ENCODE measurements at regions not wholly inside any gene's neighbourhood (a gene's known extent, or its start where the extent isn't known, plus 50 kb on each side); places are given as distances from the start of the nearest gene placed in this dataset.

- no peak for DNase-seq
- Histone ChIP-seq H2BK120ac (ENCODE audit: insufficient read depth, low read length, poor library complexity) (no peak overlapping the region), H3K9ac (ENCODE audit: low read length) (no peak overlapping the region), H2AK5ac (ENCODE audit: low read length) (no peak overlapping the region), H3K27ac (ENCODE audit: low read depth, low read length) (no peak overlapping the region), H2BK5ac (ENCODE audit: low read depth, low read length, poor library complexity) (no peak overlapping the region), H3K79me1 (ENCODE audit: low read length) (no peaks in the 10 kb centered on the region), H3K27me3 (ENCODE audit: insufficient read depth, low read length) (no peaks in the 10 kb centered on the region), H3K4me1 (ENCODE audit: control insufficient read depth in 1 of 2, insufficient read depth in 2 of 2, low read length in 2 of 2) (no peaks in the 10 kb centered on the region), H2AFZ (ENCODE audit: insufficient read depth, low read length, poor library complexity) (no peak overlapping the region), H3K23ac (ENCODE audit: low read length) (no peak overlapping the region), H3K79me2 (ENCODE audit: control insufficient read depth, insufficient read depth, low read length, poor library complexity) (no peaks in the 10 kb centered on the region), H3K4me2 (ENCODE audit: low read length) (no peak overlapping the region), H3K14ac (ENCODE audit: low read length) (no peak overlapping the region), H3K4ac (ENCODE audit: low read depth, low read length) (no peak overlapping the region), H3K36me3 (ENCODE audit: control insufficient read depth in 1 of 2, insufficient read depth in 2 of 2, low read length in 2 of 2) (no peaks in the 10 kb centered on the region), H3K18ac (ENCODE audit: low read length) (no peak overlapping the region), H4K8ac (ENCODE audit: low read depth, low read length) (no peak overlapping the region), H3K9me3 (ENCODE audit: insufficient read depth, low read depth, low read length) (peaks cover 5% of the 10 kb centered on the region), H2BK12ac (ENCODE audit: low read length) (no peak overlapping the region), H4K12ac (ENCODE audit: low read depth, low read length) (no peak overlapping the region), H3K4me3 (ENCODE audit: low read depth, low read length) (no peak overlapping the region), H4K91ac (ENCODE audit: low read depth, low read length) (no peak overlapping the region)
- no CpG with 5 or more reads among the region's 1 CpG for WGBS (ENCODE audit: extremely low coverage, insufficient coverage, insufficient read length)
Measured at GRCh38 chr1:34312359-34312758, 135.7 kb downstream of the C1orf94 start.

DNA sequence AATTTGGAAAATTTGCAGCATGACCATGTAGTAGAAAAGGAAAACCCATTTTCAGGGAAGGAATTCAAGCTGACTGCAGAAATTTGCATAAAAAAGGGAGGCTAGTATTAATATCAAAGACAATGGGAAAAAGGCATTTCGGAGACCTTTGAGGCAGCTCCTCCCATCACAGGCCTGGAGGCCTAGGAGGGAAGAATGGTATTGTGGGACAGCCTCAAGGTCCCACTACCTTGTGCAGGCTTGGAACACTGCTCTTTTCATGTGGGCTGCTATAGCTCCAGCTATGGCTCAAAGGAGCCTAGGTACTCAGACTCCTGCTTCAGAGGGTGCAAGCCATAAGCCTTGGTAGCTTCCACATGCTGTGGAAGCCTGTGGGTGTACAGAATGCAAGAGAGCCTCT is 139.3 kb downstream of the C1orf94 start:
- no peak for DNase-seq
- H2AK5ac ChIP-seq (ENCODE audit: low read length): no peak overlapping the region
- no peak overlapping the region for H2BK5ac ChIP-seq (ENCODE audit: low read depth, low read length, poor library complexity)
- no peak overlapping the region for H3K4me3 ChIP-seq (ENCODE audit: low read depth, low read length)
- no peak overlapping the region for H3K18ac ChIP-seq (ENCODE audit: low read length)
- no peak overlapping the region for H3K27ac ChIP-seq (ENCODE audit: low read depth, low read length)
- no peak overlapping the region for H2AFZ ChIP-seq (ENCODE audit: insufficient read depth, low read length, poor library complexity)
- H3K23ac ChIP-seq (ENCODE audit: low read length): no peak overlapping the region
- peaks cover 0 to 3% of the 10 kb centered on the region in 2 experiments for H3K4me1 ChIP-seq (ENCODE audit: control insufficient read depth in 1 of 2, insufficient read depth in 2 of 2, low read length in 2 of 2)
- H3K36me3 ChIP-seq (ENCODE audit: control insufficient read depth in 1 of 2, insufficient read depth in 2 of 2, low read length in 2 of 2): no peaks in the 10 kb centered on the region
- H4K91ac ChIP-seq (ENCODE audit: low read depth, low read length): no peak overlapping the region
- H2BK120ac ChIP-seq (ENCODE audit: insufficient read depth, low read length, poor library complexity): no peak overlapping the region
- WGBS (ENCODE audit: extremely low coverage, insufficient coverage, insufficient read length): no CpG with 5 or more reads among the region's 1 CpG
- no peak overlapping the region for H3K4ac ChIP-seq (ENCODE audit: low read depth, low read length)
- H4K8ac ChIP-seq (ENCODE audit: low read depth, low read length): no peak overlapping the region
- H3K27me3 ChIP-seq (ENCODE audit: insufficient read depth, low read length): no peaks in the 10 kb centered on the region
- H4K12ac ChIP-seq (ENCODE audit: low read depth, low read length): no peak overlapping the region
- H3K79me2 ChIP-seq (ENCODE audit: control insufficient read depth, insufficient read depth, low read length, poor library complexity): no peaks in the 10 kb centered on the region
- H3K9me3 ChIP-seq (ENCODE audit: insufficient read depth, low read depth, low read length): peaks cover 5% of the 10 kb centered on the region
- no peaks in the 10 kb centered on the region for H3K79me1 ChIP-seq (ENCODE audit: low read length)
- no peak overlapping the region for H3K14ac ChIP-seq (ENCODE audit: low read length)
- no peak overlapping the region for H3K9ac ChIP-seq (ENCODE audit: low read length)
- no peak overlapping the region for H2BK12ac ChIP-seq (ENCODE audit: low read length)
- H3K4me2 ChIP-seq (ENCODE audit: low read length): no peak overlapping the region

DNA sequence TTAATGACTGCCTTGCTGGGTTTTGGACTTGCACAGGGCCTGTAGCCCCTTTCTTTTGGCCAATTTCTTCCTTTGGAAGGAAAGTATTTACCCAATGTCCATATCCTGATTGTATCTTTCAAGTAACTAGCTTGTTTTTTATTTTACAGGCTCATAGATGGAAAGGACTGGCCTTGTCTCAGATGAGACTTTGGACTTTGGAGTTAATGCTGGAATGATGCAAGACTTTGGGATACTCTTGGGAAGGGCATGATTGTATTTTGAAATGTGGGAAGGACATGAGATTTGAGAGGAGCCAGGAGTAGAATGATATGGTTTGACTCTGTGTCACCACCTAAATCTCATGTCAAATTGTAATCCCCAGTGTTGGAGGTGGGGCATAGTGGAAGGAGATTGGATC is 140.1 kb downstream of the C1orf94 start:
- H3K18ac ChIP-seq (ENCODE audit: low read length): no peak overlapping the region
- no peaks in the 10 kb centered on the region for H3K79me1 ChIP-seq (ENCODE audit: low read length)
- H2AFZ ChIP-seq (ENCODE audit: insufficient read depth, low read length, poor library complexity): no peak overlapping the region
- no peak overlapping the region for H2BK12ac ChIP-seq (ENCODE audit: low read length)
- no peak overlapping the region for H2BK5ac ChIP-seq (ENCODE audit: low read depth, low read length, poor library complexity)
- no peak overlapping the region for H4K8ac ChIP-seq (ENCODE audit: low read depth, low read length)
- no peak overlapping the region for H3K23ac ChIP-seq (ENCODE audit: low read length)
- H3K27me3 ChIP-seq (ENCODE audit: insufficient read depth, low read length): no peaks in the 10 kb centered on the region
- peaks cover 0 to 3% of the 10 kb centered on the region in 2 experiments for H3K4me1 ChIP-seq (ENCODE audit: control insufficient read depth in 1 of 2, insufficient read depth in 2 of 2, low read length in 2 of 2)
- no peak for DNase-seq
- peaks cover 5% of the 10 kb centered on the region for H3K9me3 ChIP-seq (ENCODE audit: insufficient read depth, low read depth, low read length)
- no peak overlapping the region for H3K27ac ChIP-seq (ENCODE audit: low read depth, low read length)
- no peak overlapping the region for H2BK120ac ChIP-seq (ENCODE audit: insufficient read depth, low read length, poor library complexity)
- no peak overlapping the region for H3K14ac ChIP-seq (ENCODE audit: low read length)
- no peak overlapping the region for H4K91ac ChIP-seq (ENCODE audit: low read depth, low read length)
- H3K36me3 ChIP-seq (ENCODE audit: control insufficient read depth in 1 of 2, insufficient read depth in 2 of 2, low read length in 2 of 2): no peaks in the 10 kb centered on the region
- no peaks in the 10 kb centered on the region for H3K79me2 ChIP-seq (ENCODE audit: control insufficient read depth, insufficient read depth, low read length, poor library complexity)
- no peak overlapping the region for H3K4me3 ChIP-seq (ENCODE audit: low read depth, low read length)
- no peak overlapping the region for H3K4ac ChIP-seq (ENCODE audit: low read depth, low read length)
- no peak overlapping the region for H4K12ac ChIP-seq (ENCODE audit: low read depth, low read length)
- no peak overlapping the region for H2AK5ac ChIP-seq (ENCODE audit: low read length)
- no peak overlapping the region for H3K9ac ChIP-seq (ENCODE audit: low read length)
- H3K4me2 ChIP-seq (ENCODE audit: low read length): no peak overlapping the region

GRCh38 chr1:34319218-34319617 is 142.5 kb downstream of the C1orf94 start:
- Histone ChIP-seq H4K91ac (ENCODE audit: low read depth, low read length) (no peak overlapping the region), H3K9ac (ENCODE audit: low read length) (no peak overlapping the region), H3K36me3 (ENCODE audit: control insufficient read depth in 1 of 2, insufficient read depth in 2 of 2, low read length in 2 of 2) (no peaks in the 10 kb centered on the region), H3K14ac (ENCODE audit: low read length) (no peak overlapping the region), H3K4me3 (ENCODE audit: low read depth, low read length) (no peak overlapping the region), H3K9me3 (ENCODE audit: insufficient read depth, low read depth, low read length) (peaks cover 11% of the 10 kb centered on the region), H2AK5ac (ENCODE audit: low read length) (no peak overlapping the region), H3K4me2 (ENCODE audit: low read length) (no peak overlapping the region), H3K4ac (ENCODE audit: low read depth, low read length) (no peak overlapping the region), H3K79me2 (ENCODE audit: control insufficient read depth, insufficient read depth, low read length, poor library complexity) (no peaks in the 10 kb centered on the region), H3K18ac (ENCODE audit: low read length) (no peak overlapping the region), H2BK12ac (ENCODE audit: low read length) (no peak overlapping the region), H2AFZ (ENCODE audit: insufficient read depth, low read length, poor library complexity) (no peak overlapping the region), H3K23ac (ENCODE audit: low read length) (no peak overlapping the region), H4K8ac (ENCODE audit: low read depth, low read length) (no peak overlapping the region), H4K12ac (ENCODE audit: low read depth, low read length) (no peak overlapping the region), H3K79me1 (ENCODE audit: low read length) (no peaks in the 10 kb centered on the region), H3K27ac (ENCODE audit: low read depth, low read length) (no peak overlapping the region), H3K4me1 (ENCODE audit: control insufficient read depth in 1 of 2, insufficient read depth in 2 of 2, low read length in 2 of 2) (peaks cover 0 to 3% of the 10 kb centered on the region in 2 experiments), H2BK120ac (ENCODE audit: insufficient read depth, low read length, poor library complexity) (no peak overlapping the region), H2BK5ac (ENCODE audit: low read depth, low read length, poor library complexity) (no peak overlapping the region), H3K27me3 (ENCODE audit: insufficient read depth, low read length) (no peaks in the 10 kb centered on the region)
- no CpG with 5 or more reads among the region's 4 CpGs for WGBS (ENCODE audit: extremely low coverage, insufficient coverage, insufficient read length)
- DNase-seq: no peak
